Effector memory CD8-positive, alpha-beta T cell (primary cell): ENCODE measurements at regions not wholly inside any gene's neighbourhood (a gene's known extent, or its start where the extent isn't known, plus 50 kb on each side); places are given as distances from the start of the nearest gene placed in this dataset.
"Not testable (repeated sequence)": the region's sequence is repeated elsewhere in the genome, so short reads cannot be mapped to it uniquely, and the experiment has no call there.

Experiments
- ATAC-seq: fragments of 150-1000 bp; cut with Tn5 transposase; replicated peaks from 2 replicates; pipeline ENCODE4 v1.10.0; 2021; ENCODE audit warnings: mild to moderate bottlenecking, moderate library complexity
- DNase-seq, 3 experiments: peaks; one replicate each; pipeline ENCODE4 v3.0.0; 2021
- H3K27ac Mint-ChIP-seq, 2 donors: one replicate each; pipeline ENCODE4 v1.8.0; 2022; ENCODE audit warnings: mild to moderate bottlenecking in 2 of 2, mixed read lengths in 2 of 2, moderate library complexity in 2 of 2
- H3K27me3 Mint-ChIP-seq, 2 donors: one replicate each; pipeline ENCODE4 v1.8.0; 2022; ENCODE audit warnings: mixed read lengths in 2 of 2
- H3K36me3 Mint-ChIP-seq: one replicate; pipeline ENCODE4 v1.8.0; 2022; ENCODE audit warnings: mild to moderate bottlenecking, moderate library complexity, mixed read lengths; ENCODE audit not compliant: insufficient read depth
- H3K4me1 Mint-ChIP-seq, 2 donors: one replicate each; pipeline ENCODE4 v1.8.0; 2022; ENCODE audit warnings: low read depth in 2 of 2, mixed read lengths in 2 of 2
- H3K4me3 Mint-ChIP-seq, 2 donors: one replicate each; pipeline ENCODE4 v1.8.0; 2022; ENCODE audit warnings: mild to moderate bottlenecking in 2 of 2, mixed read lengths in 2 of 2, moderate library complexity in 2 of 2
- H3K9me3 Mint-ChIP-seq, 2 donors: one replicate each; pipeline ENCODE4 v1.8.0; 2022; ENCODE audit warnings: mixed read lengths in 2 of 2

GRCh38 chr6:97771372-97771771, 488.4 kb upstream of the MMS22L start:
- no peaks in the 10 kb centered on the region for H3K36me3 Mint-ChIP-seq
- no peaks in the 10 kb centered on the region for H3K4me1 Mint-ChIP-seq
- no peak overlapping the region for H3K27ac Mint-ChIP-seq
- ATAC-seq (no peak), DNase-seq (no peak)
- no peak overlapping the region for H3K4me3 Mint-ChIP-seq
- H3K9me3 Mint-ChIP-seq = peaks cover 7 to 8% of the 10 kb centered on the region in 2 donors
- no peaks in the 10 kb centered on the region for H3K27me3 Mint-ChIP-seq

GRCh38 chr6:97775012-97775411, 492.0 kb upstream of the MMS22L start:
- Mint-ChIP-seq H3K9me3 (peaks cover 5 to 10% of the 10 kb centered on the region in 2 donors), H3K27ac (no peak overlapping the region), H3K4me1 (no peaks in the 10 kb centered on the region), H3K4me3 (no peak overlapping the region), H3K27me3 (no peaks in the 10 kb centered on the region), H3K36me3 (no peaks in the 10 kb centered on the region)
- DNase-seq = no peak
- no peak for ATAC-seq

- no peak overlapping the region for H3K4me3 Mint-ChIP-seq
- H3K4me1 Mint-ChIP-seq = no peaks in the 10 kb centered on the region
- no peak overlapping the region for H3K27ac Mint-ChIP-seq
- H3K36me3 Mint-ChIP-seq = no peaks in the 10 kb centered on the region
- no peaks in the 10 kb centered on the region for H3K27me3 Mint-ChIP-seq
- DNase-seq (no peak), ATAC-seq (no peak)
- peaks cover 10 to 21% of the 10 kb centered on the region in 2 donors for H3K9me3 Mint-ChIP-seq
Observed at GRCh38 chr6:97778290-97779038, 495.4 kb upstream of the MMS22L start.

GRCh38 chr6:97779039-97779766, 496.2 kb upstream of the MMS22L start:
- not testable (repeated sequence) for H3K36me3 Mint-ChIP-seq, ATAC-seq, H3K4me1 Mint-ChIP-seq, H3K4me3 Mint-ChIP-seq, H3K27ac Mint-ChIP-seq, DNase-seq, H3K27me3 Mint-ChIP-seq
- peaks cover 10 to 29% of the 10 kb centered on the region in 2 donors for H3K9me3 Mint-ChIP-seq

- Mint-ChIP-seq H3K9me3 (peaks cover 3 to 4% of the 10 kb centered on the region in 2 donors), H3K27me3 (no peaks in the 10 kb centered on the region), H3K4me1 (no peaks in the 10 kb centered on the region), H3K36me3 (no peaks in the 10 kb centered on the region), H3K27ac (no peak overlapping the region), H3K4me3 (no peak overlapping the region)
- ATAC-seq (no peak), DNase-seq (no peak)
Observed at GRCh38 chr6:97790926-97791590, 508.0 kb upstream of the MMS22L start.

- DNase-seq (no peak), ATAC-seq (no peak)
- no peaks in the 10 kb centered on the region for H3K27me3 Mint-ChIP-seq
- no peak overlapping the region for H3K27ac Mint-ChIP-seq
- H3K9me3 Mint-ChIP-seq = peaks cover 4 to 8% of the 10 kb centered on the region in 2 donors
- H3K4me3 Mint-ChIP-seq = no peak overlapping the region
- H3K4me1 Mint-ChIP-seq = no peaks in the 10 kb centered on the region
- H3K36me3 Mint-ChIP-seq = no peaks in the 10 kb centered on the region
Observed at GRCh38 chr6:97805596-97805995, 522.6 kb upstream of the MMS22L start.

GRCh38 chr6:97812940-97813339, 529.9 kb upstream of the MMS22L start:
- H3K9me3 Mint-ChIP-seq = peaks cover 0 to 7% of the 10 kb centered on the region in 2 donors
- H3K36me3 Mint-ChIP-seq = no peaks in the 10 kb centered on the region
- no peaks in the 10 kb centered on the region for H3K27me3 Mint-ChIP-seq
- no peak overlapping the region for H3K4me3 Mint-ChIP-seq
- ATAC-seq (no peak), DNase-seq (no peak)
- no peak overlapping the region for H3K27ac Mint-ChIP-seq
- H3K4me1 Mint-ChIP-seq = no peaks in the 10 kb centered on the region

GRCh38 chr6:97813889-97814567, 531.0 kb upstream of the MMS22L start:
- Mint-ChIP-seq H3K4me3 (no peak overlapping the region), H3K36me3 (no peaks in the 10 kb centered on the region), H3K27me3 (no peaks in the 10 kb centered on the region), H3K4me1 (no peaks in the 10 kb centered on the region), H3K9me3 (peaks cover 0 to 7% of the 10 kb centered on the region in 2 donors), H3K27ac (no peak overlapping the region)
- ATAC-seq = no peak
- no peak for DNase-seq

GRCh38 chr6:97815301-97815812, 532.3 kb upstream of the MMS22L start:
- H3K27ac Mint-ChIP-seq = no peak overlapping the region
- no peaks in the 10 kb centered on the region for H3K36me3 Mint-ChIP-seq
- no peaks in the 10 kb centered on the region for H3K4me1 Mint-ChIP-seq
- no peak for DNase-seq
- ATAC-seq = no peak
- no peak overlapping the region for H3K4me3 Mint-ChIP-seq
- no peaks in the 10 kb centered on the region for H3K27me3 Mint-ChIP-seq
- peaks cover 0 to 10% of the 10 kb centered on the region in 2 donors for H3K9me3 Mint-ChIP-seq

GRCh38 chr6:97816526-97816925, 533.5 kb upstream of the MMS22L start:
- no peak overlapping the region for H3K27ac Mint-ChIP-seq
- no peaks in the 10 kb centered on the region for H3K27me3 Mint-ChIP-seq
- no peak for DNase-seq
- no peak overlapping the region for H3K4me3 Mint-ChIP-seq
- H3K4me1 Mint-ChIP-seq = no peaks in the 10 kb centered on the region
- ATAC-seq = no peak
- H3K36me3 Mint-ChIP-seq = no peaks in the 10 kb centered on the region
- H3K9me3 Mint-ChIP-seq = peaks cover 0 to 10% of the 10 kb centered on the region in 2 donors

GRCh38 chr6:97819710-97820109, 536.7 kb upstream of the MMS22L start:
- no peak for DNase-seq
- no peaks in the 10 kb centered on the region for H3K4me1 Mint-ChIP-seq
- no peaks in the 10 kb centered on the region for H3K27me3 Mint-ChIP-seq
- peaks cover 0 to 7% of the 10 kb centered on the region in 2 donors for H3K9me3 Mint-ChIP-seq
- ATAC-seq = no peak
- no peak overlapping the region for H3K27ac Mint-ChIP-seq
- no peaks in the 10 kb centered on the region for H3K36me3 Mint-ChIP-seq
- no peak overlapping the region for H3K4me3 Mint-ChIP-seq

GRCh38 chr6:97820400-97820799, 537.4 kb upstream of the MMS22L start:
- Mint-ChIP-seq H3K4me3 (no peak overlapping the region), H3K9me3 (peaks cover 0 to 6% of the 10 kb centered on the region in 2 donors), H3K4me1 (no peaks in the 10 kb centered on the region), H3K36me3 (no peaks in the 10 kb centered on the region), H3K27ac (no peak overlapping the region), H3K27me3 (no peaks in the 10 kb centered on the region)
- DNase-seq (no peak), ATAC-seq (no peak)

- ATAC-seq (no peak), DNase-seq (no peak)
- Mint-ChIP-seq H3K27ac (no peak overlapping the region), H3K4me3 (no peak overlapping the region), H3K9me3 (peaks cover 0 to 5% of the 10 kb centered on the region in 2 donors), H3K36me3 (no peaks in the 10 kb centered on the region), H3K4me1 (no peaks in the 10 kb centered on the region), H3K27me3 (no peaks in the 10 kb centered on the region)
Observed at GRCh38 chr6:97822632-97823031, 539.6 kb upstream of the MMS22L start.
